DOHH2 (cell line): ENCODE measurements at regions not wholly inside any gene's neighbourhood (a gene's known extent, or its start where the extent isn't known, plus 50 kb on each side); places are given as distances from the start of the nearest gene placed in this dataset.

Experiments
- CTCF ChIP-seq: fragments of 200-600 bp; sonication (generic); IDR thresholded peaks from one replicate; pipeline ENCODE4 v1.5.1; 2014; ENCODE audit warnings: antibody characterized with exemption, mild to moderate bottlenecking, low read depth, low read length; ENCODE audit not compliant: poor library complexity, severe bottlenecking
- EZH2phosphoT487 ChIP-seq: fragments of 200-600 bp; sonication (generic); IDR thresholded peaks from 2 replicates; pipeline ENCODE4 v1.6.1; 2017; ENCODE audit warnings: borderline replicate concordance, mild to moderate bottlenecking, antibody characterized with exemption, low read length, moderate library complexity, mixed read lengths

- TF ChIP-seq CTCF (no peak), EZH2phosphoT487 (no peak)
These were observed 99.7 kb upstream of the OSMR start for GRCh38 chr5:38745836-38746732.
